GM18520 (cell line): ENCODE measurements at regions not wholly inside any gene's neighbourhood (a gene's known extent, or its start where the extent isn't known, plus 50 kb on each side); places are given as distances from the start of the nearest gene placed in this dataset.

Experiments used
- ATAC-seq: cut with Tn5 transposase; IDR thresholded peaks from one replicate; pipeline ENCODE4 v1.9.1; 2021; ENCODE audit not compliant: unreplicated experiment

DNA sequence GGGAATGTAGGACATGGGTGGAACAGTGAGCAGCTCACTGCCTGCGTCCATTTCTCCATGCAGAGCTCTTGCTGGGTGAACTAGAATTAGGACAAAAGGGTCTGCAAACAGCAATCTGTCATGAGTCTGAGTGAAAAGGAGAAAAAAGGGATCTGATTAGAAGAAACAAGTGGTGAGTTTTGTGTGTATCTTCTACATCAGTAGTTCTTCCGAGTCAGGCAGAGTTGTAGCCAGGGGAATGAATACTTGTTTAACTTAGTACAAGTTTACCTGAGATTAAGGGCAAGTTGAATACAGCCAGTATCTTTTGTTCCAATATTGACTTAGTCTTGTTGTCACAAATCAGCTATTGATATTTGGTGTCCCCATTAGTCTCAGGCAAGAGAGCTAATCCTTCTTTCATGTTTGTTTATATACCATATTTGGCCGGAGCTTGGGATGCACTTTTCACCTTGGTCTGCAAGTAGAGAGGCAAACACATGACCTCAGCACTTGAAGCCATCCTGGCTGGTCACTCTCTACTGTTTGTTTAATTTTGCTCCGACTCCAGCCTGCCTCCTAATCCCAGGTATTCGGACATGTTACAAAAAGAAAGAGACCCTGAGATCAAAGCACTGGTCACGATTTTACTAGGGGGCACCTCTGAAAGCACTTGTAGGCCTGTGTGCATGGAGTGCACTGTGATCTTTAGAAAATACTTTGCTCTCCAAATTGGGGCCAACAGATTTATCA is 211.0 kb upstream of the NT5C1B start:
- no peak for ATAC-seq

DNA sequence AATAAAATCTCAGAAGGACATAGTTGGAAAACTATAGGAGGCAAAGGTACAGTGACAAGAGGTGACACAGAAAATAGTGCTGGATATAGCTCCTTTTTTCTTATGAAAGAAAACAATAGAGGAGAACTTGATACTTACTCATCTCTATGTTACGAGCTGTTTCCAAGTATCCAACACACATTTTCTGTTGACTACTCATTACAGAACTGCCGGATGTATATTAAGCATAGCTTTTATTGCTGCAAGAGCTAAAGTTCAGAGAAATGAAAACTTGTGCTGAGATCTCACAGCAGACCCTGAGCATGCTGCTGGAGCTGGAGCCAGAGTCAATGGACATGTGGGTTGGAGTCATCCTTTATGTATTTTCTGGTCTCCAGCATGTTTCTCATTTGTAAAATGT is 210.0 kb upstream of the NT5C1B start:
- no peak for ATAC-seq

DNA sequence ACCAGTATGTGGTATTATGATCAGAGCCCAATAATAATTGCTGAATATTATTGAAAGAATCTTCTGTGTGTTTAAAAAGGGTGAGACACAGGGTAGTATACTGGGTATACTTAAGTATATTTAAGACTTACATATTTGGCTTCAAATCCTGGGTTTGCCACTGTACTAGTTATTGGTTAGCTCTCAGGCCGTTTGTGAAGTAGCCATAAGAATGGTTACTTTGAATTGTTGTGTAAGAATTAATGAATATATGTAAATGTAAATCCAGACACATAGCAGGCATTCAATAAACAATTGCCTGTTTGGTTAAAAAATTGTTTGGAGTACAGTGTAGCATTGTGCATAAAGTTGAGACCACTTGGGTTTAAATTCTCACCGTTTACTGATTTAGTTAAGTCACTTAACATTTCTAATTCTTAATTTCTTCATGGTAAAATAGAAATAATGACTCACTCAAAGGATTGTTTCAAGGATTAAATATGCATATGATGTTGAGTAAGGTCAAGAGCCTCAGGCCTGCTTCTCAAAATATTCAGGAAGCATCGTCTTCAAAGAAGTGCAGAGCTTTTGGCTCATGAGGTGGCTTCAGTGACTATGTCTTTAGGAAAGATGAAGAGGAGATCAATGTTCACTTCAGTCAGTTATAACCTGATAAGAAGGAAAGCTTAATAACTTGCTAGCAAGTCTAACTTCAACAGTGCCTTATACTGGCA is 207.9 kb upstream of the NT5C1B start:
- no peak for ATAC-seq

DNA sequence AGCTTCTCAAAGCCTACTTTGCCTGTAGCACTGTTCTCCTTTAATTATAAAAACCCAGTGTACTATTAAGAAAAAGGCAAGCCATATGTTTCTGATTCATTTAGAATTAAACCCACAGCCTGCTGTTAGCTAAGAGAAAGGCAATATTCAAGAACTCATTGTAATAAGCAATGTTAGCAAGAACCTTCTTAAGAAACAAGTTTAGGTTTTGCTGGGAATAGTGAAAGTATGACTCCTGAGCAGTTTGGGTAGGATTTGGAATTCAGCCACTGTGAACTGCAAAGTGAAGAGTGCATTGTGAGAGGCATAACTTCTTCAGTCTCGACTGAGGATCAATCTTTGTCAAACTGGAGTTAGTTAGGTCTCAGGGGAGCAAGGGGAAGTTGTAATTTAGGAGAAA is 206.5 kb upstream of the NT5C1B start:
- no peak for ATAC-seq

DNA sequence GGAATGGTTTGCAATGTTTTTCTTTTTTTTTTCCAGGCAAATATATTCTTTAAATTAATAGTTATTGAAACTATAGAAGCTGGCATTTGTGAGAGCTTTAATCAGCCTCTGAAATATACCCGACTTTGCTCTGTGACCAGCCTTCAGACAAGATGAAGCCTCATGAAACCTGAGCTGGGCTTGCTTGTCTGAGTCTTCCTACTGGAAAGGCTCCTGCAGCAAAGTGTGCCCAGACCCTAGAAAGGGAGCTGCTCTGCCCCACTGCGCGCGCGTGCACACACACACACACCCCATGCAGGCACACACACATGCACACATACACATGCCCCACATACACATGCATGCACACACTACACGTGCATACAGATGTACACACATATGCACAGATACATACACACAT is 203.3 kb upstream of the NT5C1B start:
- no peak for ATAC-seq

DNA sequence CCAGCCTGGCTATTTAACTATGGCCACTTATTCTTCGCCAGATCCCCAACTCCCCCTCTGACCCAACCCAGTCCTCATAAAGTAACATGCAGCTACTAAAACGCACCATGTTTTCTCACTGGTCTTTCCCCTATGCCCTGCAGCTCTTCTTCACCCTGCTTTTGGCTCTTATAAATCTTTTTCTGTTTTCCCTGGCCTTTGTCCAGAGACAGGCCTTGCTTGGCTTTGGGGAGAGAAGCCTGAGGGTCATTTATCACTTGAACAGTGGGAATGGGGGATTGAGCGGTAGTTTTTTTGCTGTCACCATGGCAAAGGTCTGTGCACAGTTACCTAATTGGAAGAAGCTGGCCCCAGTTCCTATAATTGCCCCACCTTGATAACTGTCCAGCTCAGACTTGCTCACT is 202.9 kb upstream of the NT5C1B start:
- no peak for ATAC-seq

DNA sequence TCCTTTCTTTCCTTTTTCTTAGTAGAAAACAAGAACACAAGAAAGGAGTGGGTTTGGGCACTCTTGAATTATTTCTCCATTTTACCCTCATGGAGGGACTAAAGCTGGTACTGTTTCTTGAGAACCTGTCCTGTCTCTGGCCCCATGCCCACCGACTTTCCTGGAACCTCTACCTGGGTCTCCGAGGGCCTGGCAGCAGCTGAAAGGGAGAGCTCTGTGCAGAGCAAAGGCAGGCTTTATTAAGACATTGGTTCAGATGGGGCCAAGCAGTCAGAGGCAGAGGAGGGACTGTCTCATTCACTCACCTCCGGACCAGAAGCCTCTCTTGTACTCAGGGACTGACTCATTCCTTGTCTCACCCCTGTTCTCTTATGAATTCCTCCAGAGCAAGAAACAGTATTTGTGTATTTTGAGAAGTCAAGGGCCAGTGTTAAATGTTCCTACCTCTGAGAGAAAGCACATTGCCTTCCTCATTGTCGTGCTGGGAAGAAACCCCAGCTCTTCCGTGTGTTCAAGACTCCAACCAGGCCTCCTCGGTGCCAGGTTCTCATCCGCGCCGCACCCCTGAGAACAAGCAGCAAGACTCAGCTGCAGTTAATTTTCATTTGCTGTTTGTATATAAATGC is 201.9 kb upstream of the NT5C1B start:
- ATAC-seq = no peak

DNA sequence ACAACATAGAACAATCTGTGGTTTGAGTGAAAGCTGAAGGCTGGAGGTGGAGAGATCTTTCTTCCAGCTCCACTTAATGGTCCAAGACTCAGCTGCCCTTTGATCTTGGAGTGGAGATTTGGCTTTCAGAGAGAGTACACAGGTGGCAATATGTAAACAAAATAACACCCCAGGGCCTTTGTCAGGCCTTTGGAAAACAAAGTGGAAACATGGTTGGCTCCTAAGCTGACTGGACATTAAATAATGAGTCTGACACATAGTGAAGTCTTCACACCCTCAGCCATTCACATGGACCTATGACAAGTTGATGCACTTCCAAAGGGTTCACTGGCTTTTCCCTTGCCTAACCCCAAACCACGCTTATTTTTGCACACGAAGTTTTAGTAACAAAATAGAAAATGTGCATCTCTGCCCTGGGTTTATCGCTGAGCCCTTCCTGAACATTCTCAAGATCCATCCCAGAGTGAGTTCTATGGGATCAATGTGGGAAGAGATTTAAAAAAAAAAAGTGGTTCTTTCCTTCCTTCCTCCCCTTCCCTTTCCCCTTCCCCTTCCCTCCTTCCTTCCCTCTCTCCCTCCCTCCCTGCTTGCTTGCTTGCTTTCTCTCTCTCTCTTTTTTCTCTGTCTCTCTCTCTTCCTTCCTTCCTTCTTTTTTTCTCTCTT is 201.3 kb upstream of the NT5C1B start:
- no peak for ATAC-seq

DNA sequence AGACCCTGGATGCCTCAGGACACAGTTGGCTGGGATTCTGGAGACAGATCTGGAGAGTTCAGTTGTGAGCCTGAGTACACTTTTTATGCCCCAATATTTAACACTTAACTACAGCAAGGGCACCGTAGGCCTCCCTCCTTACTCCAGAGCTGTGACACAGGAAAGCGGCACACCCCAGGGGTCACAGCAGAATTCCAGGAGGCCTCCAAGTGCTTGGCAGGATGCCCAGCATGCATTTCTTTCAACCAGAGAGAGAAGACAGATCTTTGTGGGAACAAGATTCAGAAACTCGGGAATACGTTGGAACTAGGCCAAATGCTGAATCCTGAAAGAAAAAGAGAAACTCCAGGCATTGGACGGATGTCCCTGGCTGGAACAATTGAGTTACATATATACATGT is 199.2 kb upstream of the NT5C1B start:
- no peak for ATAC-seq

DNA sequence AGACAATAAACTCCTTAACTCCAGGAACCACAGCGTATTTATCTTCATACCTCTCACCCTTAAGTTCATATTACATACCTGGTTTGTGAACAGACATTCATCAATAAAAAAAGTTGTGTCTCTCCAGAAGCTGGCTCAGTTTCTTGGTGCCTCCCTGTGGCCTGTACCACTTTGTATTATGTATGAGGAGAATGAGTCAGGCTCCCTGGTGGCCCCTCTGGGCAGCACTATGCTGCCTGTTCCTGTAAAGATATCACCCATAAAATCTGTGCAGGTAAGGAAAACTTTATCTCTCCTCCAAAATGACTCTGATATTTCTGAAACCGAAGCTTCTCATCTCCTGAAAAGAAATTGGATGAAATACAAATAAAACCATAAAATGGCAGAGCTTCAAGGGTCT is 198.4 kb upstream of the NT5C1B start:
- ATAC-seq = no peak

DNA sequence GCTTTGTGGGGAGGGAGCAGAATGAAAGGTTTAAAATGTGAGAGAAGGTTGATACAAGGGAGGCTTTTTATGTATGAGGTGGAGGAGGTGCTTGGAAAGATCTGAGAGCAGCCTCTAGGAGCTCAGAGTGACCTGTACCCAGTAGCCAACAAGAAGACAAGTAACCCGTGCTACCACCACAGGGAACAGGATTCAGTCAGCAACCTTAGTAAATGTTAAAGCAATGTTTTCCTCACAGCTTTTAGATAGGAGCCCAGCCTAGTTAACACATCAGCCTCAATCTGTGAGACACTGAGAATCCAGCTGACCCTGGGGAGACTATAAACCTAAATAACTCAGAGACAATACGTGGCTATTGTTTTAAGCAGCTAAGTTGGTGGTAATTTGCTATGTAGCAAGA is 194.9 kb upstream of the NT5C1B start:
- ATAC-seq = no peak

DNA sequence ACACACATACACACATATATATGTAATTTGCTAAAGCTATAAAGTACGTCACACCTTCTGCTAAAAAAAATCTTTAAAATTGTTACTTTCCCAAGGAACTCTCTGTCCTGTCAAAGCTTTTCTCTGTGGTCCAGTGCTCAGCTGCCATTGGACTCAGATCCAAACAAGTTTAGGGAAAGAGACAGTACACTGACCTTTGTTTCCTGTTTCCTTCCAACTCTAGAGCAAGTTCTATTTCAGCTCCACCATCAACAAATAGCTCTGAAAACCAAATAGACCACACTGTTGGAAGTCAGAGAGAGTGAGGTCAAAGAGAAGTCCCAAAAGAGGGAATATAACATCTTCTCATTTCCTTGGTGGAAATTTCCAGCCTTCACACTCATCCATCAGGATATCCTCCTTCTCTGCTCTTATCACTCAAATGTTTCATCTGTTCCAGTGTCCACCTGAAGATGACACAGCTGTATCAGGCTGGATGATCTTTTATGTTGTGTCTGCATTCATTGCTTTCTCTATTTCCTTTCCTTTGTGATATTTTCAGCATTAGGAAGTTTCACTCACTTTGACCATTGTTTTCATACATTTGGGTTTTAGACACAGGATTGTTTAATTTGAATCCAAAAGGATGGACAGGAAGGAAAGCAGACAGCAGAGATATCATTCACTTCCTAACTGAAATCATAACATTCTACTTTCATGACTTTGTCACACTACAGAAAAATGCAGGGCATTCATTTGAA is 192.3 kb upstream of the NT5C1B start:
- no peak for ATAC-seq

DNA sequence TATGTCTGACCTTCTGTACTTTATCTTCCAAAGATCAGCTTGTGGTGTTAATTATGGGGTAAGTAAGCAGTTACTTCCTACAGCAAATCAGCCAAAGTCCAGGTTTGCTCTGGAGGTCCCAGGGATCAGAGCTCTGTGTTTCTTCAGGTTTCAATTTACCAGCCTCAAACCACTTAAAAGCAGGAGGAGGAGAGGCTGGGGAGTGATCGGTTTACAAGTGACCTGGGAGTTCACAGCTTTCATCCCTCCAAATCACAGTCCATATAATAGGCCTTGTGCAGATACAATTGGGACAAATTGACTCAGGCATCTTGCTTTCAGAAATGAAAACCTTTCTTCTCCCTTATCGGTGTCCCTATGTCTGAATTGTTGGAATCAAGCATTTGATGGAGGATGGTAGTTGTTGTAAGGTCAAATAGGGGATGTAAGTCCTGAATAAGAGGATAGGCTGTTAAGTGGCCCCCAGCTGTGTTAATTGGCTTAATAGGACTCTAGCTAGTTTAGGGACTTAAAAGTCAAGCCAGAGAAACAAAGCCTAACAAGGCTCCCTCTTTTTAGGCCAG is 188.0 kb upstream of the NT5C1B start:
- no peak for ATAC-seq

DNA sequence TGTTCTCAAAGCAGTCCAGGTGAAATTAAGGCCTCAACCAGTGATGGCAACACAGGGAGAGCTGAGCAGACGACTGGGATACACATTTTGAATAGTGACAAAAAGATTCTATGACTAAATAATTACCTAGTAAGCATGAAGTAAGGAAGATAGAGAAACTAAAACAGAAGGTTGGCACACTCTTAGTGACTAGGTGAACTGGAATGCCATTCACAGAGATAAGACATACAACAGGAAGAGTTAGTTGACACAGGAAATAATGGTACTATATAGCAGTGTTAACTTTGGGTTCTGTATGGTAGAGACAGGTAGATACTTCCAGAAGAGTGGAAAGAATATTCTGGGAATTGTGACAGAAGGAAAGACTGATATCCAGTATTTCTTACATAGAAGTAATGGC is 181.8 kb upstream of the NT5C1B start:
- no peak for ATAC-seq

DNA sequence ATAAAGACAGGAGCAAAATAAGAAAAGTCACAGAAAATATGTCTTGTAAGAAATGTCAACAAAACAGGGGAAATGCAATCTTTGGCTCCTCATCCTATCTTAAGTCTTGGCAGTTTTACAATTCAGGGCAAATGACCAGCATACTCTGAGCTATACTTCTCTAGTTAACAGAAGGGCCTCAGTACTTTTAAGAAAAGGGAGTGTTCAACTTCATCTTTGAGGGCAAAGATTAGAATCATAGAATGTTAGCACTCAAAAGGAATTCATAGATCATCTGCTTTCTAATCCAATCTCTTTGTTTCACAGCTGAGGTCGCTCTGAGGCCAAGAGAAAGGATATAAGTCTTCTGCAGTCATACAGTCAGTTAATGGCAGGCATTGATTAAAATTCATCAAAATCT is 174.0 kb upstream of the NT5C1B start:
- no peak for ATAC-seq

DNA sequence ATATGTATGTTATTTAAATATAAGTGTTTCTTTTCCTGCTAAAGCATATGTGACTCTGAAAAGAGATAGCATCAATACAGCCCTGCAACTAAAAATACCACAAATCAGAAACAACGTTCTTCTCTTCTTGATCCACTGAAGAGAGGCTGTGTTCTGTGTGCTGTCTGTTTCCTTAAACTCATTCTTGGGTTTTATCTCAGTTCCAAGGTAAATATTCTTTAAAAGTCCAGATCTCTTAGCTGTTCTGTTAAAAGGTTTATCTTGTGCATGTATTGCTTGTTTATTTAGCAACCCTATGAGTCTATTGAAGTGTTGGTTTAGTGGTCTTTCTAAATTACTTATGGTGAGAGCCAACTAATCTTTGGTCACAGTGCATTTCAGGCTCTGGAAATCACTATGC is 173.3 kb upstream of the NT5C1B start:
- ATAC-seq = no peak

DNA sequence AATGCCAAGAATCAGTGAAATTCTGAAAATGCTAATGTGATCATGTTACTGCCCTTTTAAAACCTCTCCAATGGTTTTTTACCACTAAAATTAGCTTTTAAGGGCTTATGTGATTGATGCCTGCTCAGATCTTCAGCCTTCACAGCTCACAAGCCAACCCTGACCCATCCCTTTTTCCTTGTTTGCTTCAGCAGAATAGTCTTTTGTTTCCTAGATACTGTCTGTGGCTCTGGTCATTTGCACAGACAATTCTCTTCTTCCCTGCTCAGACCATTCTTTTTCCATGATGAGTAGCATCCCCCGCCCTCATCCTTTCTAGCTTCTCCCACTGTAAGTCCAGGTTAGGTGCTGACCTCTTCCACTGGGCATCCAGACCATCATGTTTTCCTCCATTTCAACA is 164.9 kb upstream of the NT5C1B start:
- ATAC-seq = no peak

DNA sequence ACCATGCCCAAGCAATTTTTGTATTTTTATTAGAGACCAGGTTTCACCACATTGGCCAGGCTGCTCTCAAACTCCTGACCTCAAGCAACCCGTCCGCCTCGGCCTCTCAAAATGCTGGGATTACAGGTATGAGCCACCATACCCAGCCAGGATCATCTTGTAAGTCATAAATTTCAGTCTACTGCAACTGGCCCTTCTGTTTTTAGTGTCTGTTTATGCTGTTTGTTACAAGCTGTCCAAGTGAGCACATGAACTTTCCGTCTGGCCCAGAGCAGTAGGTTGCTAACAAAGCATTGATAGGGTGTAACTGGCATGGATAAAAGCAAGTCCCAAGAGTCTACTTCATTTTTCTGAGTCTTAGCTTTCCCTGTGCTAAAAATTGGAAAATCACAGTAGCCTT is 164.4 kb upstream of the NT5C1B start:
- no peak for ATAC-seq

DNA sequence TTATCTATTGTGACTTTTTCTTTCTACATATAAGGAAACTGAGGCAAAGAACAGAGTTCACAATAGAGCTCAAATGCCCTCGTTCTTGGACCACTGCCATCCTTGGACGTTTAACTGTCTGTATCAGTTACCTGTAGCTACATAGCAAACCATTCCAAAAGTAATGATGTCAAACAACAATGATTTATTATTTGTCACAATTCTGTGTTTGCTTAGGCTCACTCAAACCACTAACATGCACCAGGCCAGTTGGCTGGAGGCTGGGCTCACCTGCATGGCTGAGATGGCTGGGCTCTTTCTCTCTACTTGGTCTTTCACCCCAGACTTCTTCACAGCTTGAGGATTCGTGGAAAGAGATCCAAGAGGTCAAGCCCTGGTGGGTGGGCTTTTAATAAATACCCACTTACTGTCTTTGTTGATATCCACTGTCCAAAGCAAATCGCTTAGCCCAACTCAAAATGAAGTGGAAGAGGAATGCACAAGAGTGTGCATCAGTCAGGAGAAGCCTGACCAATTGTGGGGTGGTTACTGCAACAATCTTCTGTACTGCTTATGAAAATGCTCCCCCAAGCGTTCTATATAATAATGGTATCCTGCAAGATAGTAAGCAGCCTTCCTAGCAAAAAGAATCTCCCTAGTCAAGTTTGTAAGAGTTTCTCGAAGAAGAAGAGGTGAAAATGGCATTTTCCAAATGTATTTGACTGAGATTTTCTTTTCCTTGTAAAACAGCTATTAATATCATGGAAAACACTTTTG is 163.5 kb upstream of the NT5C1B start:
- no peak for ATAC-seq

DNA sequence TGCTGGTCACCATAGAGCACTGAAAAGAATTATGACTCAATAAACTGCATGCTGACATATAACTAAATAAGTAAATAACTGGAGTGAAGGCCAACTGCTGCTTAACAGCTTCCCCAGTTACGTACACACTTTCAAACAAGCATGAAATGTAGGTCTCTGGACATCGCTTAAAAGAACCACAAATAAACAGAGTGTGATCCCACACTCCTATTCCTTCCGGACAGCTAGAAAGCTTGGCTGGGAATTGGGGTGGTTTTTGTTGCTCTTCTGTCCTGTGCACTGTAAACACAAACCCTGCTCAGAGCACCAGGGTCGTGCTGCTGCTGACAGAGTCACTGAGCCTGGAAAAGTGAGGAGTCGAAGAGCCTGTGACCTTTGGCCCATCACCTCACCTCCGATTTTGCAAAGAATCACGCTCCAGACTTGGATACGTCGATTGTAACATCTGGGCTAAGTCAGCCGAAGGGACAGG is 162.7 kb upstream of the NT5C1B start:
- no peak for ATAC-seq
